Inflammatory macrophage (primary cell): ENCODE measurements at regions not wholly inside any gene's neighbourhood (a gene's known extent, or its start where the extent isn't known, plus 50 kb on each side); places are given as distances from the start of the nearest gene placed in this dataset.

Source experiments
- DNase-seq, 2 donors: peaks; one replicate each; pipeline ENCODE4 v3.0.0-alpha.2; 2020 to 2022

DNA sequence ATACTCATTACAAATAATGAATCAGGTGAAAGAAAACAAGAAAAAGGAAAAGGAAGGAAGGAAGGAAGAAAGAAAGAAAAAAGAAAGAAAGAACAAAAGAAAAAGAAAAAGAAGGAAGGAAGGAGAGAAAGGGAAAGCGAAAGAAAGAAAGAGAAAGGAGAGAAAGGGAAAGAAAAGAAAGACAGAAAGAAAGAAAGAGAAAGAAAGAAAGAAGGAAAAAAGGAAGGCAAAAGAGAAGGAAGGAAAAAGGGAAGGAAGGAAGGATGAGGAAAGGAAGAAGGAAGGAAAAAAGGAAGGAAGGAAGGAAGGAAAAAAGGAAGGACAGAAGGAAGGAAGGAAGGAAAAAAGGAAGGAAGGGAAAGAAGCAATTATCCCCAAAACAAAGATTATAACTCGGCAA, 1460.4 kb upstream of the PIK3C3 start:
- DNase-seq, result no peak

DNA sequence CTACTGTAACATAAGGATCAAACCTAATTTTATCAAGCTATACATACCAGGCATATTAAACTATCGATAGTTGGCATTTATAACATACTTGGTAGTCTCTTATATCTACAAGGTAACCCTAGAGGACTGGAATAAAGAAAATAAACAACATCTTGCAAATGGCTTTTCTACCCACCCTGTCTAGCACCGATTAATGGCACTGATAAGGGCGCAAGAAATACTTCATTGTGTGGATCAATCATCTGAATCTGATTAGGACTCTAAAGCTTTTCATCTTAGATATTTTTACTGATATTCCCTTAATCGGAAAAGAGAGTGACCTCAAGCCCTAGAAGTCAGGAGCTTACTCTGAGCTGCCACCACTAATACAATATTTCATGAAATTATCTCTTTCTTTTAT, 1461.7 kb upstream of the PIK3C3 start:
- DNase-seq, result no peak

DNA sequence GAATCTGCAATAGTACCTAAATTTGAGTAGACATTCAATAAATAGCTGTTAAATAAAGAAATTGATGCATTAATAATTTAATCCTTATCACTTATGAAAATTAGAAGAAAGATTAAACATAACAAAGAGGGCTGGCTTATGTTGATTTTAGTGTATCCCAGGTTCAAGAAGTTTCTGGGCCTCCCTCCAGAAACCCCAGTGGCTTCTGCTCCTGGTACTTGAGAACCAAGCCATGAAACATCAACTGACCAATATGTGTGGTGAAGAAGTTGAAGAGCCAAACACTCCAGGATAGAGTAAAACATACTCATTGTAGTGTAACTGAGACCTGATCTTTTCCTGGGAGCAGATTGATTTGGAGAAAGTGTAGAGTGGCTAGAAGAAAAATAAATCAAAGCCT, 1465.7 kb upstream of the PIK3C3 start:
- no peak for DNase-seq

DNA sequence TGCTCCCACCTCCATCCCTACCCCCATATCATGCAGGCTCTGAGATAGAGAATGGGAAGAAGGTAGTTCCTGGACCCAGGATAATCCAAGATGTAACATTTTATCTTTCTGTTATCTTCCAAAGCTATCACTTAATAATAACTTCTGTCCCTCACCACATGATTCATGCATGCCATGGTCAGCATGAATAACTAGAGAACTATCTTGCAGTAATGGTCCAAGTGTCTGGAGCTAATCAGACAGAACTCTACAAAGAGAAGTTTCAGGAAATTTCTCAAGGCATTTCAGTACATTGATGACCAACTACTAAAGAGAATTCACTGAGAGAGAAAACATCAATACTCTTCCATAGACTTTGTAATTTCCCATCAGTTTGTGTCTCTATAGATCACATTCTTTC, 1469.7 kb upstream of the PIK3C3 start:
- no peak for DNase-seq

DNA sequence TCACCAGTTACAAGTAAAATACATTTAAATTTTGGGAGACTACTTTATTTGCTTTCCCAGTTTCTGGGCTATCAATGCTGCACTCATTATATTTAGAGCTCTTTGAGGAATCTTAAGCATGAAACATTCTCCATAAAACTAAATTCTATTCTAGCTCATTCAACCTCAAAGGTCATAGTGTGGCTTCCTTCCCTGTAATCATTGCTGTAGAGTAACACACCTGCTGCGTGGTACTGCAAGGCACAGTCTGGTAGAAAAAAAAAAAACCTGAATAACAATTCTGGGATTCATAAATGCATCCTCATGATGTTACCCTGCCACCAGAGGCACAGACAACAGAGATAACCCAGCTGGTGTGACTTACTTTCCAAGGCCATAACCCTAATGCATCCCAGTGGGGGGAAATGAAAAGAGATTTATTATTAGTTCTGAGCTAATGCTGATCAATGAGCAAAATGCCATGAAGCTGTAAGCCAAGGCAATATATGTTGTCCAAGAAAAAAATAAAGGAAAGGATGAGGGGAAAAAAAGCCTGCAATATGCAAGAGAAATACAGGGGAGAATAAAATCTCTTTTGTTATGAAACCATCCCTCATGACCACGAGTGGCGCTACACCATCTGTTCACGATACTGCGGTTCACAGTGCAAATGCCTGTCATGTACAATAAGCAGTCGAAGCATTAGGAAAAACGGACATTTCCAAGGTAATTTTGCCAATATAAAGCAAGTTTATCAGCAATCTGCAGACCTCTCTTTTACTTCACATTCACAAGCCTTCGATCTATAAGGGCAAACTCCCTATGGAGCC, 1481.6 kb upstream of the PIK3C3 start:
- no peak for DNase-seq

DNA sequence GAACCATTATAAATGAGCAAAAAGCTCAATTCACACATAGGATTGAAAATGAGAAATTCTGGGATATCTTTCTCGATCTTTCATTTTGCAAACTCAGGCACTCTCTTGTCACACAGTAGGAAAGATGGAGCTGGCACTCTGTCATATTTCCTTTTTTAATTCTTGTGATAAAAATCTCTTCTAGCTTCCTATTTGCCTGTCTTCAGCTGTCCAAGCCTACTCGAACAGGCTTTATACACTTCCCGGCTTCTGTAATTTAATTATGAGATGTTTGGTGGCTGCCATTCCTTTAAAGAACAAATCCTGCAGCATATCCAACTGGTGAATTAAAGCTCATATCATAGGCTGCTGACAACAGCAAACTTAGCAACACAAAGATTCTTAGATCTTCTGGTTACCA, 1484.3 kb upstream of the PIK3C3 start:
- no peak for DNase-seq

DNA sequence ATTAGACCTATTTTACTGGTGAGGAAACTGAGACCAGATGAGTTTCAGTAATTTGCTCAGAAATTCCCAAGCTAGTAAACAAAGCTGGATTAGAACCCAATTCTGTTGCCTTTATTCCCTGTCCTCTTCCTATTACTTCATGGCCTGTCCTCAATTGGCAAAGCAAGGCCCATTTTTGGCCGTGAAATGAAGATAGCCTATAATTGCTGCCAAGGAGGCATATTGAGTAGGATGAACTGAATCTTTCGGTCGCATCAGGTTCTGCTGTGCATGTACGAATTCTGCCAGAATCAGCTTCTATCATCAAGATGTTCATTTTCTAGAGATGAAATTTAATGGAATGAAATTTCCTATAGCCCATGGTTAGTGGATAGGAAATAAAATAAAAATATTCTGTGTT, 1485.2 kb upstream of the PIK3C3 start:
- no peak for DNase-seq

DNA sequence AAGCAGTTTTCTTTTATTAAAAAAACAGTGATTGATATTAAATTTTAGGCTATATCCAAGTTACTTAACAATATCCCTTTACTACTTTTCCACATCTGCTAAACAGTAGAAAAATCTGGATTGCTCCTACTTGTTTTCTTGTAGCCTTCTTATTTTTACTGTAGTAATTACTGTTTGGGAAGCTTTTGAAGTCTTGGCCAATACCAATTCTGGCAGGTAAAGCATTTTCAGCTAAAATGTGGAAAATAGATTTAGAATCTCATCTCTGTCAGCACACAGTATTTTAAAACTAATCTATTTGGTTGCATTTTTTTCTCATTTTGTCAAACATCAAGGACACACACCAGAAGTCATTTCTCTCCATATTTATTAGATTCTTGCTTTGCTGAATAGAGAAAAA, 1485.7 kb upstream of the PIK3C3 start:
- no peak for DNase-seq

DNA sequence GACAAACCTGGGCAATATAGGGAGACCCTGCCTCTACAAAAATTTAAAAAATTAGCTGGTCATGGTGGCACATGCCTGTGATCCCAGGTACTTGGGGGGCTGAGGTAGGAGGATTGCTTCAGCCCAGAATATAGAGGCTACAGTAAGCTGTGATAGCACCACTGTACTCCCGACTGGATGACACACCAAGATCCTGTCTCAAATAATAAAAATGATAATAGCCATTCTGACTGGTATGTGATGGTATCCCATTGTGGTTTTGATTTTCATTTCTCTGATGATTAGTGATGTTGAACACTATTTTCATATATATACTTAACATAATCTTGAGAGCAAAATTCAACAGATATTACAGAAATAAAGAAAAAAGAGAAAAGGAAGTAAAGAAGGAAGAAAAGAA, 1491.0 kb upstream of the PIK3C3 start:
- no peak for DNase-seq

DNA sequence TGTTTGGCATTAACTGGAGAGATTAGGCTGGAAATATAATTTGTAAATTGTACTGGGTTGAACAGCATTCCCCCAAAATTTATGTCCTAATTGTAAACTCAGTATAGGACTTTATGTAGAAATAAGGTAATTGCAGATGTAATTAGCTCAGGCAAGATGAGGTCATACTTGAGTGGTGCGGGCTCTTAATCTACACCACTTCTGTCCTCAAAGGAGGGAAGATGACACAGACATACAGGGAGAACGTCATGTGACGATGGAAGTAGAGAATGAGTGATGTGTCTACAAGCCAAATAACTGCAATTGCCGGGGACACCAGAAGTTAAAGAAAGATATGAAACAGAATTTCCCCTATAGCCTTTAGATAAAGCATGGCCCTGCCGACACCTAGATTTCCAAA, 1501.1 kb upstream of the PIK3C3 start:
- DNase-seq, result no peak

DNA sequence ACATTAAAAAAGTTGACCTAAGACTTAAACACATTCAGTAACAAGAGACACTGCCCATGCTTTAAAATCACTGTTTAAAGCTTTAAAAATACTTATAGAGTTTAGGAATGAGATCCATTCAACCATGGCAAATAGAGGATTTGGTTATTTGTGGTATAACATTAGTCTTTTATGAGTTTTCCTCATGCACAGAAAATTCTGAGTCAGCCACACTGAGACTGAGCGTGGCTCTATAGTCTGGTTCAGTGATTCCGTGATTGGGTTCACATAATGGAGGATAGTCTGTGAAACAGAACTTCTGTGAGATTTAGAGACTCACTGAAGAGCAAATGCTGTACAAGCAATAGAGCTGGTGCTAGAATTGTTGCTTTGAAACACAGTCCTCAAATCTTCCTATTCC, 1502.4 kb upstream of the PIK3C3 start:
- DNase-seq, result no peak

DNA sequence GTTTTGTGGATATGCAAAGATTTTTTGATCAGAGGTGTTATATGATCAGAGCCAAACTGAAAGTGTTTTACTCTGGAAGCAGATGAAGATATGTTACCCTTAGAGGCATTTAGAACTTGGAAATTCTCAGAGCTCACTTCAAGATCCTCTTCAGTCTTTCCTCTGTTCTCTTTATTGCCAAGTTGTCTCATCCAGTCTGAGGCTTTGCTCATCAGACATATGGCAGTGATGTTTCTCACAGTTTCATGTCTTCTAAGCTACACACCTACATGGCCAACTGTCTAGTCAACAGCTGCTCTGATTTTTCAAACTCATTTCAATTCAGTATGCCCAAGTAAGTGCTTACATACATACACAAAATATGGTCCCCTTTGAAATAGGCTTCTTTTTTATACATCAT, 1504.3 kb upstream of the PIK3C3 start:
- no peak for DNase-seq

DNA sequence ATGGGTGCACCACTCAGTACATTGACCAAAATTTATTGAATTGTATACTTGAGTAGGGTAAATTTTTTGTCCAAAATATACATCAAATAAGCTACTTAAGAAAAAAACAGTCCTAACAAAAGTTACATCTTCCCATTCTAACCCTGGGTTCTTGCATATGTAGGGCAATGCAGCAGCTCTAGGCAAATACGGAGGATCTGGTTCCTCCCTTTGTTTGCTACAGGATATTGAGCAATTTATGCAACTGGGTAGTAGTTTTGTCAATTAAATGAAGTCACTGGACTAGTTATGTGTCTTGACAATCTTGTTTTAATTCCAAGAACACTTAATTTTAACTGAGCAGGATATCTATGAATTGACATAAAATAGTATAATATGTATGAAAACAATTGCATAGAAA, 1507.2 kb upstream of the PIK3C3 start:
- DNase-seq, result no peak

DNA sequence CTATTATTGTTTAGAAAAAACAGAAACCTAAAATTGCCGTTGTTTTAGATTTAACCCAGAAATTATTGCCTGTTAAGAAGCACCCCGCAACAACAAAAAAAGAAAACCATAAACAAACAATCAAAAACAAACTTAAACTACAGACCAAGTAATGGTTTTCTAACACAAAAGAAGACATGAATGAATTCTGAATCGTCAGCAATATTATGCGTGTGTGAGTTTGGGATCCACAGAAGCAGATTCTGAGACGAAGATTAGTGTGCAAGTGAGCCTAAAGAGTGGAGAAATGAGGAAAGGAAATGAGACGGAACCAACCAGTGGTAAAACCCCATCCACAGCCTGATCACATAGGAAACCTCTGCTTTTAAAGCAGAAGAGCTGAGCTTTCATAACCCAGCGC, 1514.9 kb upstream of the PIK3C3 start:
- DNase-seq, result no peak

DNA sequence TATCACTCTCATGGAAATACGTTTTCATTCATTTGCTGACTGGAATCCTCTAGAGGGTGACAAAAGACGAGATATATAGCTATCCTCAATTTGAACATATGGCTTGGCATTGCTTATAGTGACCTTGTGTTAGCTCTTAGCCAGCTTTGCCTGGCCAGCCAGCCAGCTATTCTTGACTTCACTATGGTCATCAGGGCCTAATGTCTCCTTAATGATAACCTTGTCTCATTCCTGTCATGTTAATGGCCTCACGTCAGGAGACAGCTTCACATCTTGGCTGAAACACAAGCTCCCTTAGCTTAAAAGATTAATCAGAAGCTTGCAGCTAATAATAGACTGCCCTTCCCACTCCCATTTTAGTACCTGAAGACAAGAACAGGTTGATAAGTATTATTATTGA, 1517.5 kb upstream of the PIK3C3 start:
- DNase-seq, result no peak

DNA sequence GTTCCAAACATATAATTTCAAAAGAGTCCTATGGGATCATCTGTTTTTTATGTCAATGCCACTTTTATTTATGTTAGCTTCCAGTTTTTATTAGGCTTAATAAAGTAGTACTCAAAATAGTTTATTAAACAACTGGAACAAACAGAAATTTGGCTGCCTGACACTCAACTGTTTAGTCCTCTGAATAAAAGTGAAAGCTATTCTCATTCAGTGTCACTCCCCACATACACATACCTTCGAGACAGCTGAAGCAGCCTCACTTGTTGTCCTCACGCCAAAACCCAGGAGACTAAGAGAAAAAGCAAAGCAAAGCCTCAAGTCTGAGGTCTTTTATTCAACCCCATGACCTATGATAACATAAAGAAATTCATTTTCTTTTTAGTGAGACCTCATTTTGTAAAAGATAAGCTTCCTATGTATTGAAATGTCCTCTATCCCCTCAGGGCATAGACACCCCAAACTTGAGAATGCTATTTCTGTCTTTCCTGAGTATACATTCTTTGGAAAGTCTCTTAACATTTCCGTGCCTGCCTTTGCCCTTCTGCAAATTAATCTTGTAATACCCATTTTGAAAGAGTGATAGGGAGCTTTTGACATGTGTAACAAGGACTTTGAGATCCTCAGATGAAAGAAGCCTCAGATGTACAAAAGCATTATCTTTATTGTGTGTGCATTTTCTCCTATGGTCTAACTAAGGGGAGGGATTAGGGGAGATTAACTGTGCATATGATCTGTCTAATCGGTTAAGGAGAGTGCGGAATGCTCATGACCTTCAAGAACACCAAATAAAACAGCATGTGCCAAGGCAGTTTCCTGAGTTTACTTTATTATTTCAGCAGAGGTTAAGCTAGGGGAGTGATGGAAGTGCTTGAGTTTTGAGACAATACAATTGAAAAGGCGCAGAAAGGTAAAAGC, 1523.7 kb upstream of the PIK3C3 start:
- no peak for DNase-seq

DNA sequence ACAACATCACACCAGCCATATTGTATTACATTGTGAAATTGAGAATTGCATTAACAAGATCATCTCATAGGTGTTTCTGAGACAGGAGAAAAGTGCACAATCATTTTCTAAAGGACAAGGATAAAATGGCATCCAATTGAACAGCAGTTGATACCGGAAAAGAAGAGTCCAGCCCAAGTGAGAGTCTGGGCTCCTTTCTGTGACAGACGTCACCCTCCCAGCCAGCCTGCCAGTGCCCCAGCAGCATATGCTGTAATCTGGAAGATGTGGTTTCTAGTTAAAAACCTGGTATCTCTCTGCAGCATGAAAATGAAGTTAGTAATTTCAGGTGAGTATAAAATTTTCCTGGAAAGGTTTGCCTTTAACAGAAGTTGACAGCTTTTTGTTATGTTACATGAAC, 1531.7 kb upstream of the PIK3C3 start:
- DNase-seq, result no peak

DNA sequence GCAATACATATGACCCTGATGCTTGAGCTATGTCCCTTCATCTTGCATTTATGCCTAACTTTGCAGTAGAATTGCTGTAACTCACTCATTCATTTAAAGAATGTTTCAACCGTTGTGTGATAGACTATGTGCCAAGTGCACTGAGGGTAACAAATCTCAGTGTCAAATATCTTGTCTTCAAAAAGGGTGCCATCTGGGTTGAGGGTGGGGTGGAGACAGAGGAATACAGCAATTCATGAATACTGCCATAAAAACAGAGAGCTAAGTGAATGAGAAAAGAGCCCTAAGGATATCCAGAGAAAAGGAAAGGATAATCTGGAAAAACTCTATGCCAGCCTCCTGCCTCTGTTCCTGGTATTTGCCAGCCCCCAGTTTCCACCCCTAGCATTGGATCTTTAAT, 1534.4 kb upstream of the PIK3C3 start:
- no peak for DNase-seq

DNA sequence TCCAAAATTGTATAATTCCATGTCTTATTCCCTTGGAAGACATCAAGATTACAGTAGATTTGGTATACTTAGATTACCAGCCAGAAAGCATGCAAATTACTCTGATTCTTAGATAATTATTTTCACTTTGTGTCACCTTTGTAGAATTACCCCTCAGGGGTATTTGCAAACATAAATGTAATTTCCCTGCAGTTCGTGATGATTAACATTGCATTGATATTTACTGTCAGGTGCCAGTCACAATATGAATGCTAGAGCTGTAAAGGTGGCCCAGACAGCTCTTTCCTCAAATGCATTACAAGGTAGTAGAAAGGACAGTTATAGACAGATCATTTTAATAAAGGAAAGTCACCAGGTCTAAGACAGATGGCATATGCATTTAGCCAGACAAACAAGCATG, 1537.5 kb upstream of the PIK3C3 start:
- no peak for DNase-seq

DNA sequence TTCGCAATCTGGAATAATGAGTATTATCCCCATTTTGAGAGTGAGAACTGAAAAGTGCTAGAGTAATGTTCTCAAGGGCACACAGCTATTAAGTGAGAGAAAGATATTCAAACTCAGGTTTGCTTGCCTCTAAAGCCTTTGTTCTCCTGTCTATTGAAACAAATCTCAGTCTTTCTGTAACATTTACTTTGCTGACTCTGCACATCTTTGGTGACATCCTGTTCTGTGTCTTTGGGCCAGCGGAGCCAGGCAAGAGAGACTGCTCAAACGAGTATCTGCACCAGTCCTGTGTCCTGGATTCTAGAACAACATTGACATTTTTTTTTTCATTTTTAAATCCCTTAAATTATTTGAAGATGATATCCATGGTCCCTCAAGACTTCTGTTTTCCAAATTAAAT, 1539.2 kb upstream of the PIK3C3 start:
- DNase-seq, result no peak

DNA sequence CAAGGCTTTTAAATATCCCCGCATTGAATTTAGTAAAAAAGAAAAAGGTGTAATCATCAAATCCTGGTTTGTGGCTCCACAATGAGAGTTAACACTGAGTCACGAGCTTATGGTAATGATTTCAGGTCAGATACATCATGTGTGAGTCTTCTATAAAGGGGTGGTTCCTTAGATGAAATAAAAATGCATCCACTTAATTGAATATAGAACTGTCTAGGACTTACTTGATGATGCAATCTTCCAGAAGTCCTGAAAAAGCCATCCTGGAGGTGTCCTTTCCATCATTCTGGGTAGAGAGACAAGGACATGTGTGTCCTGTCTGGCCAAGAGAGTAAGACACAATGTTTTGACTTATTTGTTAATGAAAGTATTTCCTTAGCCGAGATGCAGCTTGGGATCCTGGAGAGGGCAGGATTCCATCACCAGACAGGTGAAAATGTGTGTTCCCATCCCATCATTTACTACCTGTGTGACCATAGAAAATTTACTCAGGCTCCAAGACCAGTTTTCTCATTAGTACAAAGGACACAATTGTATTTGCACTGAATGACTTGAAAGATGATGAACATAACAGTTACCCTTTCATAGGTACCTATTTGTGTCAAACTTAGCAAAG, 1539.8 kb upstream of the PIK3C3 start:
- no peak for DNase-seq

DNA sequence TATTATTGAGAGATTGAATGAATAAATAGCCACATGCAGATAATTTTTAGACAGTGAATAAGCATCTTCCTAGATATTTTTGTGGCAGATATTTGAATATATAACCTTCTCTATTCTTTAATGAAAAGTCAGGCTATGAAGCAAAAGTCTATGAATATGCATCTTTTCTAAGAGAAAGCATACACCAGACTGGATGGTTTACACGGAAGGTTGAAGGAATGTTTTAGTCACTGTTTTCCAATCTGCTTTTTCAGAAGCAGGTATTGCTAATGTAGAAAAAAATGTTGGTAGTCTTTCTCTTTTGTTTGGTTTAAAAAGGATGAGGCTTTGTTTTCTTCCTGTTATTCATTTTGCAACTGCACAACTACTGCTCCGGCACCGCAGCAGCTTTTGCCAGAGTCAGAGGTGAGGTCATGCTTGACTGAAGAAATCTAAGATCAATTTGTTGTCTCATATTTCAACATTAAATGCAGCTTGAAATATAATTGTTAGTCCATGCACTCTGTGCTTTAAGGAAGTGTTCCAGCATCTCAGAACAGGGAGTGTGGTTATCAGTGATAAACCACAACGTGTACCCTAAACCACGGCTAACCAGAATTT, 1540.8 kb upstream of the PIK3C3 start:
- DNase-seq, result no peak

DNA sequence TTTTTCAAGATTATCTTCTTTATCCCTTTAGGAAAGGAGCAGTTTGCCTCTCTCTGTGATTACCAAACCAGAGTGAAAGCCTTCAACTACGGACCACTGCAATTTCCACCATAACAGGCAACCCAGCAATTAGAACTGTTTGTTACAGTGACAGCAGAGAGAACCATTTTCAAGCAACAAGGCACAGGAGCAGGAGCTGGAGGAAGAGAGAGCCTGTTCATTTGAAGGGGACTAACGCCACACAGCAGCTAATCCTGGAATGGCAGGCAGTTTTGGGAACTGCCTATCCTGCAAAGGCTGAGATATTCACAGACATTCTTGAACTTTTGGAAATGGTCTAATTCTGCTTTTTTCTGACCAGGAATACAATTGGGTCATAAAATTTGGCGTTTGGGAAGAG, 1541.9 kb upstream of the PIK3C3 start:
- no peak for DNase-seq
